NCI-H2227 (cell line): ENCODE measurements at regions not wholly inside any gene's neighbourhood (a gene's known extent, or its start where the extent isn't known, plus 50 kb on each side); places are given as distances from the start of the nearest gene placed in this dataset.

Experiments
- DNase-seq: peaks from one replicate; lab custom pipeline; 2025; ENCODE audit not compliant: unreplicated experiment; lab: John Stamatoyannopoulos, UW

DNA sequence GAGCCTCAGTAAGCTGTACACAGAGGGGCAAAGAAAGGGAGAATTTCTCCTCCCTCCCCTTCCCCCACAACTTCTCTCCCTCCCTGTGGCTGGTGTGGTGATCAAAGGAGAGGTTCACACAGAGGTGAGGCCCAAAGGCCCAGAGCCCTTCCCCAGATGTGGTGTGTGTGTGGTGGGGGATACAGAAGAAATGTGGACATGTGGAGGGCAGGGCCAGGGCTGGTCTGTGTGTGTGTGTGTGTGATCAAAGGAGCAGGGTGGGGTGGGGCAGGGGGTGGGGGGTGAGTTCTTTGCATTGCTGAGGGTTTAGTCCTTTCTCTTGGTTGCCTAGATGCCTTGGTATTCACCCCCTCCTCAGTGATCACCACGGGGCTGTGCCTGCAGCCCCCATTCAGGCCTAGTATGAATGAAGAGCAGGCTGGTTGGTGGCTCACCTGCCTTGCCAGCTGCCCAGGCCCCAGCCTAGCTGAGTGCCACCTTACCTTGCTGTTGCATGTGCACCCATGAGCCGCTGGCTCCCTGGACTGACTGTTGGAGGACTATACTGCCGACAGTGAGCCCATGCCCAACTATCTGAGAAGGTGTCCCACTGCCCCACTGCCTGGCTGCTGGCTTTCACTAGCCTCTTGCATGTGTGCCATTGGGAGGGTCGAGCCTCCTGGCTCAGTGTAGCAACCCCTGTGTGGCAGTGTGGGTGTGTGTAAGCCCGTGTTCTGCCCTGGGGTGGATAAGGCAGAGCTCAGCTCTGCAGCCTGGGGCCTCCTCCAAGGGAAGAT, 101.9 kb downstream of the EFNB1 start:
- no peak for DNase-seq

DNA sequence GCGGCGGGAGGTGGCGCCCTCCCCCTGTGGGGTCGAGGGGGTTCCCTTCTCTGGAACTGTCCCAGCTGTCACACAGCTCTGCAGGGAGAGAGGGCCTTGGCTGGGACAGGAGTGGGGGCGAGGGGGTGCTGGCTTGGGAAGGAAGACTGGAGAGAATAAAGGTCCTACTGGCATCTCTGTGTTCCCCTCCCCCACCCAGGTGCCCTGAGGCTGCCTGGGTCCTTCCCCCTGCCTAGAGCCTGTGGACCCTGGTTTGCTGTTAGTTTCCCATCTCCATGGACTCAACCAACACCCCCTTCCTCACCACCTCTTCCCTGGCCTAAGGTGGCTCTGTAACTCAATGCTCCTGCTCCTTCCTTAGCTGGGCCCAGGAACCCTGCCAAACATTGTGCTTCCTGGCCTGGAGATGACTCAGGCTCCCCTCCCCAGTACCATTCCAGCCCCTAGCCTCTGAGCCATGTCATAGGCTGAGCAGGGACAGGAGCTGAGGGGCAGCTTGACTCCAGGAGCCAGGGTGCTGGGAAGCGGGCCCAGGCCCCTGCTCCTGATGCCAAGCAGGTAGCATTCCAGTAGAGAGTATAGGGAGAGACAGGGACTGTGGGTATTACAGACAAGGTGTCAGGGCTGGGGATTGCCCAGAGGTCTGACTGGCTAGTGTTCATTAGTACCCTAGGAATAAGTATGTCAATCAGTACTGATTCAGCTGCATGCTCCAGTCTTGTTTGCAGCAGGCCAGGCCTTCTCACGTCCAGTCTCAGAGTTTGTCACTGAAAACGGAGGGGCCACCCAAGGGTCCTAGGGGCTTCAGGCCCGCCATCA, 100.7 kb downstream of the EFNB1 start:
- DNase-seq, result no peak

DNA sequence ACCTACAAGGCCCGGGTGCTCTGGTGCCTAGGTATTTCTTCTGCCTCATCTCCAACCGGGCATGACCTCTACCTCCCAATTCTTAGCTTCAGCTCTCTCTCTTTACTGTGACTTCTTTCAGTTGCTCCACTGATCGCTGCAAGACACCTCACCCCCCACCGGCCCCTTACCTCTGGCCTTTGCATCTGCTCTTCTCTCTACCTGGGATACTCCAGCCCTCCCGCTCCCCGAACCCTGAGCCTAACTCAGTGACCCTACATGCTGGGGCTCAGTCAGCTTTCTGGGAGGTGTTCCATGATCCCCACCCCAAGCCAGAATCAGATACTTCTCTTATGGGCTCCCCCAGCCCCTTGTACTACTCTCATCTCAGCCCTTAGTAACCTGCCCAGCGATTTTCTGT, 99.6 kb downstream of the EFNB1 start:
- DNase-seq, result no peak

DNA sequence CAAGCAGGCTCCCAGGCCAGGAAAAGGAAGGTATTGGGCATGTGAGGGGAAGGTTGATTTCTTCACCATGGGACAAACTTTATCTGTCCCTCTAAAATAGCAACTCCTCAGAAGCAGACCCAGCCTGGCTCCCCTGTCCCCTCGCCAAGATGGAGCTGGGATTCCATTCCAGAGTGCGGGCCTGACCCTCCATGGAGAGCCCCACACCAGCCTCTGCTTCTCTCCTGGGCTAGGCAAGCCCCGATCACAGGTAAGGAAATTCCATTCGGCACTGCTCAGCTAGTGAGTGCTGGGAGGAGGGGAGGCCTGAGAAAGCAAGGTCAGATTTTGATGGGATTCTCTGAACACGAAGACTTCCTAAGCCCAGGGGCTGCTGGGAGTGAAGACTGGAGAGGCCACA, 98.4 kb downstream of the EFNB1 start:
- no peak for DNase-seq

DNA sequence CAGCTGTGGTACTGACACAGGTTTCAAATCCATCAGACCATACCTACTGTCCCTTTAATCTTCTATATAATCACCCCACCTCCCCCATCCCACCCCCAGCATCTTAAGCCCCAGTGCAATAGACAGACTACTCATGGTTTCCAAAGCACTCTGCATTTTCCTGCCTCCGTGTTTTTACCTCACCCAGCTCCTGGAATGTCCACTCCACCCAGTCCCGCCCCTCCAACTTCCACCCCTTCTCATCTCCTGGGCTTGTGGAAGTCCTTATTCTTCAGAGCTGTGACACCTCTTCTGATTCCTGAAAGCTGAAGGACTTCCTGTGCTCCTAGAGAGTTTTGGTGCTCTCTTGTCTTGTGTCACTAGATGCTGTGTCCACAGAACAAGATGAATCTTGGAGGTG, 94.3 kb downstream of the EFNB1 start:
- DNase-seq, result no peak

DNA sequence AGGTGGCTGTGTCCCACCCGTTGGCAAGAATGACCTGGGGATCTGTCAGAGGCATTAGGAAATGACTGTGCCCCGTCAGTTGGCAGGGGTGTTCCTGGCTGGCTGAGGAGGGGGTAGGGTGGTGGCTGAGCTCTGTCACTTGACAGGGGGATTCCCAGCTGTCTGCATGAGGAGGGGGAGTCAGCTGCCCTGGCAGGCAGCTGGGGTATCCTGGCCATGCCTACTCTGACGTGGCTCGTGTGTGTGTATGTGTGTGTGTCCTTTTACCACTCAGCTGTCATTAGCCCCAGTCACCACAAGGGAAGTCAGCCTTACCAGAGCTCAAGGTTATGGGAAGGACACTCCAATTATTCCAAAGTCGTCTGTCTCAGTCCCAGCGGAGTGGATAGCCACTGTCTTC, 93.2 kb downstream of the EFNB1 start:
- DNase-seq, result no peak

DNA sequence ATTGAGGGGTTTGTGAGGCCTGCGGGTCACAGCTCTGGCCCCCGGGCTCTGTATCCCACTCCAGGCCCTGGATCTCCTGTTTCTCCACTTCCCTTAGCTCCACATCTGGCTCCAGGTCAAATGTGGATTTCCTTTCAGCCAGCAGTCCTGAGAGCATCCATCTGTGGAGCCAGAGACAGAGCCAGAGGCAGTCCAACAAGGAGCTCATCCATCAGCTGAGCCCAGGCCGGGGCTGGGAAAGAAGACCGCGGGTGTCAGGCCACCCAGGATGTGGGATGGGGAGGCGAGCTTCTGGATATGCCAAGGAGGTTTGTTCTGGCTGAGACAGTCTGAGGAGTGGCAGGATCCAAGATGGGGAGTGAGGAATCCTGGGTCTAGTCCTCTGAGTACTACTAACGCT, 91.7 kb downstream of the EFNB1 start:
- DNase-seq, result no peak

DNA sequence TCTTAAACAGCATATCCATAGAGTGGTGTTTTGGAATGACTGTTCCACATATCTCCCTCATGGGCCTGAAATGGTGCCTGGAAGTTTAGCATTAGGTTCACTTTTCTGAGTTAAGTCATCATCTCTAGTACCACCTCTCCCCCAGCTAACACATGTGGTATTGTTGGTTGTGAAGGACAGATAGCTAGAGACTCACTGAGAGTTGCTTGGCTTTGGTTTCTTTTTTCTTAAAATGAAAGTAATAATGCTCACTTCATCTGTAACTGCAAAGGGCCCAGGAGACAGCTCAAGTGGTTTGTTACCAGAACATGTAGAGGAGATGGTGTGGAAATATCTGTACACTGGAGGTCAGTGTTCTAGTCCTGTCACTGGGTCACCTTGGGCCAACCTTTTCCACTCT, 90.9 kb downstream of the EFNB1 start:
- DNase-seq, result no peak

DNA sequence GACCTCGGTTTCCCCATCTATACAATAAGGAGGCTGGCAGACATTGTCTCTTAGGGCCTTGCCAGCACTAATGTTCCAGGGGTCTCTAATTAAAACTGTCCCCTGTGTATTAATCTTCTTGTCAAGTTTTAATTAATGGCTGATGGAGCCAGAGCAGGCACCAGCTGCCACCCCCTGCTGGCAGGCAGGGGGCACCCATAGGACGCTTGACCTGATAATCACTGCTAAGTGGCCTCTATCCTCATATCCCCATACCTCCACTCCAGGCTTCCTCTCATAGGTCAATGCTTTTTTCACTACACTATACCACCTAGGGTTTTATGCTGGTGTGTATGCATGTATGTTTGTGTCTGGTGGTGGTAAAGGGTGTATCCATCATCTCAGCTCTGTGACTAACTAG, 89.4 kb downstream of the EFNB1 start:
- no peak for DNase-seq

DNA sequence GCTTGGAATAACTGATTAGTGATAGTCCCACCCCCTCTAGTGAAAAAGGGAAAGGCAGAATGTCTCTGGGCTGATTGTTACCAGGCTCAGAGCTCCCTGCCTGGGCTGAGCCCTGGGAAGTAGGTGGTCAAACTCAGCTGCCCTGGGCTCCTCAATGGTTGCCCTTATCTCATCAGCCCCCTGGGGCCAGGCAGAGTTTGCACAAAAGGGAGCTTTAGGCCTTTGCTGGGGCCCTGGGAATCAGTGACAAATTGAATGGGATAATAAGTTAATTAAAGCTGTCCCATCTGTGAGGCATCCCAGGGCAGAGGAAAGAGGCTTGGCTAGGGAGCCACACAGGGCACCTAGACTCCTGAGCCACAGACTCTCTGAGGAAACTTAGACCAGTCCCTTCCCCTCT, 89.0 kb downstream of the EFNB1 start:
- no peak for DNase-seq

DNA sequence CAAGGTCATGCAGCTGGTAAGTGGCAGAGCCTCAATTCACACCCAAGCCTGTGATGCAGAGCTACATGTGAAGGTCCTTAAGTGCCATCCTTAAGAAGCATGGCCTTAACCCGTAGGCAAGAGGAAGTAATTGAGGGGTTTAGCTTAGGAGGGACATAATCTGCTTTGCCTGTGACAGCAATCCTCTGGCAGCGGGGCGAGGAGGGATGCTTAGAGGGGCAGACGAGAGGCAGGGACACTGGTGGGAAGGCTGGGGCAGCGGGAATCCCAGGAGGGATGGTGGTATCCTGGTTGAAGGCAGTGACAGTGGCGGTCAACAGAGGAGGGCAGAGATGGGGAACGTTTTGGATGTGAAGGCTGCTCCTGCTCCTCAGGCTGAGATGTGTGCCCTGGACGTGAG, 88.1 kb downstream of the EFNB1 start:
- no peak for DNase-seq

DNA sequence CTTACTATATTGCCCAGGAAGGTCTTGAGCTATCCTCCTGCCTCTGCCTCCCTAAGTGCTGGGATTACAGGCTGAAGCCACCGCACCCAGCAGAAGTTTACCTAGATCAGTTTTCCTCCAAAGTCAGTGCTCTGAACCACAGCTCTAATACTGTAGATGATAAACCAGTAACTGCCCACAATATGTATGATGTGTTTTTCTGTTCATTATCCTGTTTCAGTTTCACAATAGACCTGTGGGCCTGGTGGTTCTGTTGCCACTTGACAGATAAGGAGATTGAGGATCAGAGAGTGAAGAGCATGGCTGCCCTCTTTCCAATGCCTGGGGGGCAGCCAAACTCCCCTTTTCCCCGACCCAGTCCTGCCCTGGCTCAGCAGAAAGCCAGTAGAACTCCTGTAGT, 87.0 kb downstream of the EFNB1 start:
- no peak for DNase-seq

DNA sequence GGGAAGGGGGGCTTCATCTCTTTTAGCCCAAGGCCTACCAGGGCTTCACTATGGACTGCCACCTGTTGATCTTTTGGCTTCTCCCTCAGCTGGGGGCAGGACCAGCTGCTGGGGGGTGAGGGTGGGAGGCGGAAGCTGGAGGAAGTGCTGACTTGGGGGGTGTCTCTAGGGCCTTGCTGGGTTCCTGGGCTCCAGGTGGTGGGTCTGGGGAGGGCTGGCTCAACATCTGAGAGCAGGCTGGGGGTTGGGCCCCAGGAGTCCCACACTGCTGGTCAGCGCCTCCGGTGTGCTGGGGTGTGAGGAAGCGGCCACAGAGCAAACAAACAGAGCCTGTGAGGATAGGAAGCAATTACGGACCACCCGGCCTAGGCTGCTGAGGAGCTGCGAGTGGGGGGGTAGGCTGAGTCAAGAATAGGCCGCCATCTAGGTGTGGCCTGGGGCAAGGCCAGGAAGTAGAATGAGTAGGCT, 85.7 kb downstream of the EFNB1 start:
- DNase-seq, result no peak

DNA sequence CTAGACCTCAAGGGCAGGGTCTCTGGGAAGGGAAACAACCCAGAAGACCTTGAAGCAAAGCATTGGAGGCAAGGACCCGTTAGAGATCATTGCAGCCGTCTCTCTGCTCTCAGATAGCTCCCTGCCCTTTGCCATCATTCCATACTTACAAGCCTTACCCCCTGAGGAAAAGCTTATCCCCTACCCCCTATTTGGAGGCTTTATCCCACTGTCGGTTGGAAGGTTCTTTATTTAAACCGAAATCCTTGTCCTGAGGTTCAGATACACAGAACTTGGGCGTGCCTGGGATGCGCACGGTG, 84.4 kb downstream of the EFNB1 start:
- no peak for DNase-seq

DNA sequence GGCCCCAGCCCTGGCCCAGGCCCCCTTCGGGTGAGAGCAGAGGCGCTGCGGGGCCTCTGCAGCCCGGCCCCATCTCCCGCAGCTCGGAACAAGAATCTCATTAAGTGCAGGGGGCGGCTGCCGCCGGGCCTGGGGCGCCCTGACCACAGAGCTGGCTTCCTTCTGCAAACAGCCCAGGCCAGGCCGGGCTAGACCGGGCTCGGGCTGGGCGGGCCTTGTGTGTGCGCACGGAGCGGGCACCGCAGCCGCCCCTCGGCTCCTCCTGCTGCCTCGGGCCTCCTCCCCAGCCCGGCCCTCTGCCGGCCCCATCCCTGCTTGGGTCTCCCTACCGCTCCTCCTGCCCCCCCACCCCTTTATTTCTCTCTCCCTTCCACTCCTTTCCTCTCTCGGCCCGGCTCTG, 83.3 kb downstream of the EFNB1 start:
- peak; percentile 71 for DNase-seq

DNA sequence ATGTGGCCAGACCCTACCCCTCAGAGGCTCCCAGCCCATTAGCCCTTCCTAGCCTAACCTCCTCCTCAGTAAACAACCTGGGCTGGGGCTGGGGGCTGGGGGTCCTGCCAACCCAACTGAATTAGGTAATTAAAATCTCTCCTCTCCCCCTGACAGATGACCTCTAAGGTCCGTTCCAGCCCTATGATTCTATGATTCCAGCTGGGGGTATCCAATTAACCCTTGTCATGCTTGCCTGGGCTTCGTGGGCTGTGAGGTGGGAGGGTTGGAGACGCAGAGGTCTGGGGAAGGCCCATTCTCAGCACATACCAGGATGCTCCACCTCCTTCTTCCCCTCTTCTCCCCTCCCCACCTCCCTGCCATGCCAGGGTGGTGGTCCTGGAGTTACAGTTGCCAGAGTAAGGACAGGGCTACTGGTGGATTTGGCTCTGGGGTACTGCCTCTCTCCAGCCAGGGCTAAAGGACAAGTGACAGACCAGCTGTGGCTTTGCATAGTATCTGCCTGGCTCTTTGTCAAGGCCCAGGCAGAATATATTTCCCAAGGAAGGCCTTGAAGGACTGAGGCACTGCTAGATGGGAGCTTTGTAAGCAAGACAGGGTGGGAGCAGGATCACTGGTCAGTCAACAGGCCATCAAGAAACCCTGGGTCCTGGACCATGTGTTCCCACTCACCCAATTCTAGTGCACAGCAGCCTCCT, 82.1 kb downstream of the EFNB1 start:
- DNase-seq, result no peak

DNA sequence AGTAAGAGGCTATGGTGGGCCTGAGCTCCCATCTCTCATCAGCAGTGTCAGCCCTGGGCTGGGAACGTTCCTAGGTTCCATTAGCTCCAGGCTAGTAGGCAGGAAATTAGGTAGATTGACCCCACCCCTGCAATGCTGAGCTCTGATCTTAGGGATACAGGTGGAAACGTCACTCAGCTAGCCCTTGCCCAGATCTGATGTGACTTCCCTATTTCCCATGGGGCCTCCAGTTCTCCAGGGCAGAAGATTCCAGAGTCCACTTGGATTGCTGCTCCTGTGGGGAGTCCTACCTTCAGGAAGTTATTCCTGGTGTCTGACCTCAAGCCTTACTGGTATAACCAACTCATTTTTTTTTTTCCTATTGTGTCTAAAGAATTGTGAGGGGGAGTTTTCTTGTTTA, 81.1 kb downstream of the EFNB1 start:
- no peak for DNase-seq

DNA sequence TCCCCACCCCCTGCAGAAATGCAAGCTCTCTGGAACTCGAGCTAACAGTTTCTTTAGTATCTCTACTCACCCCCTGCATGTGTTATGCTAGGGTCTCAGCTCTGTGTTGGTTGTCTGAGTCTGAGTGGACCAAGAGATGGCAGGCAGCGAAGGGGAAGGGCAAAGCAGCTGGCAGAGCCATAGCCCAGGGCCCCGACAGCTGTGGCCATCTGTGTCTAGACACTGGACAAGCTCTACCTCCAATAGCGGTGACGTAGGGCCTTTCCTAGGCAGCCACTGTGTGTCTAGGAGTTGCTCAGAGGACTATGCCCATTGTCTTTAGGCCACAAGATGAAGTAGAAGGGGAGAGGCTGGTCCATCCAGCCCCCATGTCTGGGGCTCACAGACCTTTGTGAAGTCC, 79.2 kb downstream of the EFNB1 start:
- no peak for DNase-seq

DNA sequence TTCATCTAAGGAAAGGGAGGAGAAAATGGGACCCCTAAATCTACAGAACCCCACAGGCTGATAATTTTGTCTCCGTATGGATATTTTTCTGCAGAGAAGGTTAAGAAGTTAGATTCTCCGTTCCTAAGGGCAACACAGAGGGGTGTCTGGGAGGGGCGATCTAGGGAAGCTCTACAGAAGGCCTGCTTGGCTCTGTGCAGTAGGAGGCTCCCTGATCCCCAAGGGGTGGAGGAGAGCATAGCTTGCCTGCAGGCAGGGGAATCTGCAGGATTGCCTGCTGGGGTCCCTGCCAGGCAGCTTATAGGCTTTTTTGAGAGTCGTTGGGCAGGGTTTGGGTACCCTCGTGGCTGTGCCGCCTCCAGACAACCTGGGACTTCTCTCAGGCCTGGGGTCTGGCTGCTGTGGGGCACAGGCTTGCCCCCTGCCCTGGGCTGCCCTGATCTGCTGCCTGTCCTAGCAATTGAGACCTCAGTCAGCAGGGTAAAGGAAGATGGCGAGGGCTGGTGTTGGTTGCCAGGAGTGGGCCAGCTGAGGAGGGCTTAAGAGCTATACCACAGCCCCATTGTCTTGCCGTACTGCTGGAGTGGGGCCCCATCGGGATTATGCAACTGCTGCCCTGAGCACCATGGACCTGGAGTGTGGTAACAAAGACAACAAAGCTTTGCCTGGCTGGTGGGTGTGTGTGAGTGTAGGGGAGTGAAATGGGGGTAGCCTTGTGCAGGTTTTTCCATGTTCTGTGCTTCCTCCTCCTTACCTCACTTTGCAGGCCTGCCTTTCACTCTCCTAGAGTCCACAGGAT, 74.1 kb downstream of the EFNB1 start:
- DNase-seq, result no peak

DNA sequence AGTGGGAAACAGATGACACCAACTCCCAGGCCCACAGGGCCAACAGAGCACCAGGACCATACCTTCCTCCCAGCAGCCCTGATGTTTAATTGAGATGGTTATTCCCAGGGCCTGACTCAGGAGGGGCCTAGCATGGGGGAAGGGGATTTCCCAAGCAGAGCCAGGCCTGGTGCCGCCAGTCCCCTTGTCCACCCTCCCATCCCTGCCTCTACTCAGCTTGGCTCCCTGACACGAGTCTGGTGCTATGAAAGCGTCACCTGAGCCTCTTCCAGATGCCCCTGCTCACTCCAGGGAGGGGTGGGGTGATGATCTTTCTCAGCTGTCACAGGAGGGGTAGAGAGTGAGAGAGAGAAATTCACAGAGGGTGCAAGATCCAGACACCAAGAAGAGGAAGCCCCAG, 72.7 kb downstream of the EFNB1 start:
- no peak for DNase-seq

DNA sequence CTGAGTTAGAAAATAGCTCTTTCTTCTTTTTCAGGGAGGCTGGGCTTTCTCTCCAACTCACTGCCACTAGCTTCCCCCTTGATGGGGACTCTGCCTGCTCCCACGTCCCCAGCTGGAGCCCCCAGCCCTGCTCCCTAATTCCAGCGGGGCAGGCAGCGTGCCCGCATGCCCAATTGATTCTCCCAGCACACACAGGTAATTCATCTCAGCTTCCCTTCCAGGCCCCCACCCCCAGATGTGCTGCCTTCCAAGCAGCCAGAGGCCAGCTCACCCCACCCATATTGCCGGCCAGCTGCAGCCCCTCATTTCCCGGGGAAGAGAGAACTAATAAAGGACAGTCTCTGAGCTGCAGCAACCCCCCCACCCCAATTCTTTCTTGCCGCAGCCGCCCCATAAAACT, 69.8 kb downstream of the EFNB1 start:
- DNase-seq, result no peak
